ENCODE measurements at regions not wholly inside any gene's neighbourhood (a gene's known extent, or its start where the extent isn't known, plus 50 kb on each side); places are given as distances from the start of the nearest gene placed in this dataset.

GRCh38 chr12:126027825-126028224 lies 962.6 kb downstream of the AACS start:
- no peaks in the 10 kb centered on the region for H3K27me3 Mint-ChIP-seq
- CTCF ChIA-PET = no interaction called here

GRCh38 chr12:126030573-126030972 lies 965.3 kb downstream of the AACS start:
- Mint-ChIP-seq H3K27ac (no peak overlapping the region), H3K27me3 (no peaks in the 10 kb centered on the region), H3K4me1 (ENCODE audit: low read depth) (no peaks in the 10 kb centered on the region), H3K36me3 (ENCODE audit: low read depth) (no peaks in the 10 kb centered on the region), H3K4me3 (no peak overlapping the region), H3K9me3 (no peaks in the 10 kb centered on the region)
- POLR2A ChIA-PET = no interaction called here
- DNase-seq (no peak), ATAC-seq (no peak)
- CTCF ChIA-PET = no interaction called here
- TF ChIP-seq CTCF (IDR thresholded peaks at IDR 0.05) = no peak
- intact Hi-C loops (cut with micrococcal nuclease) = no loop called here

More at GRCh38 chr12:126027825-126028224, 962.6 kb downstream of the AACS start:
- H3K27ac Mint-ChIP-seq = no peak overlapping the region
- ATAC-seq = no peak
- H3K4me1 Mint-ChIP-seq (ENCODE audit: low read depth) = no peaks in the 10 kb centered on the region
- H3K36me3 Mint-ChIP-seq (ENCODE audit: low read depth) = no peaks in the 10 kb centered on the region
- POLR2A ChIA-PET = no interaction called here
- H3K4me3 Mint-ChIP-seq = no peak overlapping the region
- TF ChIP-seq CTCF (IDR thresholded peaks at IDR 0.05) = no peak
- no peaks in the 10 kb centered on the region for H3K9me3 Mint-ChIP-seq
- no peak for DNase-seq
- intact Hi-C loops (cut with micrococcal nuclease) = no loop called here

- Mint-ChIP-seq H3K27me3 (no peaks in the 10 kb centered on the region), H3K4me3 (no peak overlapping the region), H3K36me3 (ENCODE audit: low read depth) (no peaks in the 10 kb centered on the region), H3K27ac (no peak overlapping the region), H3K4me1 (ENCODE audit: low read depth) (no peaks in the 10 kb centered on the region), H3K9me3 (no peaks in the 10 kb centered on the region)
- ChIA-PET POLR2A (no interaction called here), CTCF (no interaction called here)
- DNase-seq (no peak), ATAC-seq (no peak)
- intact Hi-C loops (cut with micrococcal nuclease) = no loop called here
- TF ChIP-seq CTCF (IDR thresholded peaks at IDR 0.05) = no peak
These were observed 968.5 kb downstream of the AACS start for GRCh38 chr12:126033751-126034150.

GRCh38 chr12:126036348-126036747 lies 971.1 kb downstream of the AACS start:
- TF ChIP-seq CTCF (IDR thresholded peaks at IDR 0.05) = no peak
- ATAC-seq (no peak), DNase-seq (no peak)
- H3K27me3 Mint-ChIP-seq = no peaks in the 10 kb centered on the region
- POLR2A ChIA-PET = no interaction called here
- no peaks in the 10 kb centered on the region for H3K4me1 Mint-ChIP-seq (ENCODE audit: low read depth)
- no peaks in the 10 kb centered on the region for H3K36me3 Mint-ChIP-seq (ENCODE audit: low read depth)
- H3K27ac Mint-ChIP-seq = no peak overlapping the region
- H3K4me3 Mint-ChIP-seq = no peak overlapping the region
- intact Hi-C loops (cut with micrococcal nuclease) = no loop called here
- H3K9me3 Mint-ChIP-seq = no peaks in the 10 kb centered on the region
- CTCF ChIA-PET = no interaction called here

- CTCF ChIA-PET = no interaction called here
- DNase-seq = no peak
- H3K27me3 Mint-ChIP-seq = peaks cover 1% of the 10 kb centered on the region
- no peaks in the 10 kb centered on the region for H3K4me1 Mint-ChIP-seq (ENCODE audit: low read depth)
- H3K4me3 Mint-ChIP-seq = no peak overlapping the region
- H3K9me3 Mint-ChIP-seq = no peaks in the 10 kb centered on the region
- ATAC-seq = no peak
- H3K27ac Mint-ChIP-seq = no peak overlapping the region
- TF ChIP-seq CTCF (IDR thresholded peaks at IDR 0.05) = no peak
- intact Hi-C loops (cut with micrococcal nuclease) = no loop called here
- H3K36me3 Mint-ChIP-seq (ENCODE audit: low read depth) = no peaks in the 10 kb centered on the region
- POLR2A ChIA-PET = no interaction called here
These were observed 973.2 kb downstream of the AACS start for GRCh38 chr12:126038434-126038833.
